ENCODE measurements at regions not wholly inside any gene's neighbourhood (a gene's known extent, or its start where the extent isn't known, plus 50 kb on each side); places are given as distances from the start of the nearest gene placed in this dataset.

GRCh38 chr16:13696017-13696416 lies 223.9 kb upstream of the ERCC4 start:
- TF ChIP-seq EP300 (IDR thresholded peaks at IDR 0.05) = no peak
- TF ChIP-seq CTCF (IDR thresholded peaks at IDR 0.05) = no peak
- TF ChIP-seq POLR2A (IDR thresholded peaks at IDR 0.05) = no peak

Data from sigmoid colon (tissue), 4 donors.